ENCODE measurements at regions not wholly inside any gene's neighbourhood (a gene's known extent, or its start where the extent isn't known, plus 50 kb on each side); places are given as distances from the start of the nearest gene placed in this dataset.

DNA sequence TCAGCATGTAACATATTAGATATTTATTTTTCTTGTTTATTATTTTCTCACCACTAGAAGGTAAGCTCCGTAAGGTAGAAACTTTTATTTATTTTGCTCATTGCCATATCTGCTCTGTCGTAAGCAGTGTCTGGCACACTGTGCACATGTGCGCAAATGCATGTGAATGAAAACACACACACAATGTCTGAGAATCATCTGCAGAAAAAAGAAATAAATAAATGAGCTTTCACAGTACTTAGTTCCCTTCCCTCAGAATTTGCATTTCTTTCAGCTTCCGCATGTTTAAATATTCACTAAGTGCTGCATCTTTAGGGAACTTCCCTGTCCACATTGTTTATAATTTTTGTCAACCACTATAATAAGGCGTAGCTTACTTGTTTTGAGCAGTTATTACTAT is 963.0 kb upstream of the PABPC4L start:
- no peak for DNase-seq (ENCODE audit: low read depth)
- no peak overlapping the region for H3K4me3 ChIP-seq (ENCODE audit: low read depth, low read length)
- TF ChIP-seq, protein P1, sequence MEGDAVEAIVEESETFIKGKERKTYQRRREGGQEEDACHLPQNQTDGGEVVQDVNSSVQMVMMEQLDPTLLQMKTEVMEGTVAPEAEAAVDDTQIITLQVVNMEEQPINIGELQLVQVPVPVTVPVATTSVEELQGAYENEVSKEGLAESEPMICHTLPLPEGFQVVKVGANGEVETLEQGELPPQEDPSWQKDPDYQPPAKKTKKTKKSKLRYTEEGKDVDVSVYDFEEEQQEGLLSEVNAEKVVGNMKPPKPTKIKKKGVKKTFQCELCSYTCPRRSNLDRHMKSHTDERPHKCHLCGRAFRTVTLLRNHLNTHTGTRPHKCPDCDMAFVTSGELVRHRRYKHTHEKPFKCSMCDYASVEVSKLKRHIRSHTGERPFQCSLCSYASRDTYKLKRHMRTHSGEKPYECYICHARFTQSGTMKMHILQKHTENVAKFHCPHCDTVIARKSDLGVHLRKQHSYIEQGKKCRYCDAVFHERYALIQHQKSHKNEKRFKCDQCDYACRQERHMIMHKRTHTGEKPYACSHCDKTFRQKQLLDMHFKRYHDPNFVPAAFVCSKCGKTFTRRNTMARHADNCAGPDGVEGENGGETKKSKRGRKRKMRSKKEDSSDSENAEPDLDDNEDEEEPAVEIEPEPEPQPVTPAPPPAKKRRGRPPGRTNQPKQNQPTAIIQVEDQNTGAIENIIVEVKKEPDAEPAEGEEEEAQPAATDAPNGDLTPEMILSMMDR (IDR thresholded peaks at IDR 0.05; ENCODE audit: insufficient read depth, low read depth, low read length, missing control alignments): no peak

DNA sequence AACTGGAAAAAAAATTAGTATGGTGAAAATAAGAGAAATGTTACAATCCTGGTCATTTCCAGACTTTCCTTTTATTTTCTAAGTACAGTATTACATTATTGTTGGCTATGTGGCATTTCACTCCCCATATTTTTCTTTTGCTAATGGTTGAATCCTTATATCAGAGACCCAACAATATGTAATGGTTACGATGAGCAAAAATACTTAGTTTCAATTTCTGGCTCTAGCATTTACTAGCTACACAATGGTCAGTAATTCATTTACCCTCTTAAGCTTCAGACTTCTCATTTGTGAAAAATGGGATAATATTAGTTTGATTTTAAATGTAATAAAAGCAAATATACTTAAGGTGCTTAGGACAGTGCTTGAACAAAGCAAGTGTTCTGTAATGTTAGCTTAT is 942.9 kb upstream of the PABPC4L start:
- TF ChIP-seq, protein P1 (IDR thresholded peaks at IDR 0.05; ENCODE audit: insufficient read depth, low read depth, low read length, missing control alignments): no peak
- H3K4me3 ChIP-seq (ENCODE audit: low read depth, low read length): no peak overlapping the region
- DNase-seq (ENCODE audit: low read depth): no peak

DNA sequence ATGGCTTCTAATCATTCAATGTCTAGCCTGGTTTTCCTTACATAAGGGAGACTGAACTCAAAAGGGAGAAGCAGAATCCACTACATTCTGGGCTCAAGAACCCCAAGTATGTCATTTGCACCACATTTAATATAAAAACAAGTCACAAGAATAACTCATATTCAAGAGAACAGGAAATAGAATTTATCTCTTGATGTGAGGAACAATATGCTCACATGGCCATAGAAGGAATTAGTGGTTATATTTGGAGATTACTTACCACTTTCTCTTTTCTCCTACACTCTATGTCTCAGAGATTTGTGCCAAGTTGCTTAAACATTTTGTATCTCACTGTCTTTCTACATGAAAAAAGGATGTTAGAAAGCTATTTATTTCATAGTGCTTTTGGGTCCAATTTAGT is 922.6 kb upstream of the PABPC4L start:
- TF ChIP-seq, protein P1 (IDR thresholded peaks at IDR 0.05; ENCODE audit: insufficient read depth, low read depth, low read length, missing control alignments): no peak
- no peak overlapping the region for H3K4me3 ChIP-seq (ENCODE audit: low read depth, low read length)
- no peak for DNase-seq (ENCODE audit: low read depth)

DNA sequence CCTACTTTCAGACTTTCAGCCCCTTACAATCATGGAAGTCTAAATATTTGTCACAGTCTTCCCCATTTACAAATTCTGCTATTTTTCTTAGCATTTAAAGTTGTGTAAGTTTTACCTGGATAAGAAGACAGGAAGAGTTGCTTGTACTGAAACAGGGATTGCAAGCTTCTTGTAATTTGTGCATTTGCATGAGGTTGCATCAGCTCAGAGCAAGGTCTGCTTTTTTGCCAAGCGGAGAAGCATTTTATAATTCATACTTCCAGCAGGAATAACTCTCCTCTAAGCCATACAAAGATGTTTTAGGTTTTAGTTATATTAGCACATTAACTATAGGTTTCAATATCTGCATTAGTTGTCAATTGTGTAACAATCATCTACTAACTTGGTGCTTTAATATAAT is 922.0 kb upstream of the PABPC4L start:
- DNase-seq (ENCODE audit: low read depth): no peak
- H3K4me3 ChIP-seq (ENCODE audit: low read depth, low read length): no peak overlapping the region
- TF ChIP-seq, protein P1 (IDR thresholded peaks at IDR 0.05; ENCODE audit: insufficient read depth, low read depth, low read length, missing control alignments): no peak

DNA sequence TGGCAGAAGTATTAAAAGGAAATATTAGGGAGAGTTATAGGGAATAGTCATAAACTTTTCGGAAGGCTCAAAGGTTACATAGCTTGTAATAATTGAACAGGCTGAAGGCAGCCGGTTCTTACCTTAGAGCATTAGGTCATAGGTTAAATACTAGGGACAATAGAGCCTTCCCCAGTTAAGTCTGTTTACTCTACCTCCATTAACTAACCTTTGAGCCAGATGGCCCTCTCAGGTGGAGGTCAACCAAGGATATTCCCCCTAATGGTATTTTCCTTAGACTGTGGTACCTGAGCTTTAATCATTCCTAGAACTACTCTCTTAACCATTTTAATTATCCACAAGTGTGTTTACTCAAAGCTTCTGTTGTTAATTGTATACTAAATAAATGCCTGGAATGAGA is 920.9 kb upstream of the PABPC4L start:
- DNase-seq (ENCODE audit: low read depth): no peak
- H3K4me3 ChIP-seq (ENCODE audit: low read depth, low read length): no peak overlapping the region
- TF ChIP-seq, protein P1 (IDR thresholded peaks at IDR 0.05; ENCODE audit: insufficient read depth, low read depth, low read length, missing control alignments): no peak

DNA sequence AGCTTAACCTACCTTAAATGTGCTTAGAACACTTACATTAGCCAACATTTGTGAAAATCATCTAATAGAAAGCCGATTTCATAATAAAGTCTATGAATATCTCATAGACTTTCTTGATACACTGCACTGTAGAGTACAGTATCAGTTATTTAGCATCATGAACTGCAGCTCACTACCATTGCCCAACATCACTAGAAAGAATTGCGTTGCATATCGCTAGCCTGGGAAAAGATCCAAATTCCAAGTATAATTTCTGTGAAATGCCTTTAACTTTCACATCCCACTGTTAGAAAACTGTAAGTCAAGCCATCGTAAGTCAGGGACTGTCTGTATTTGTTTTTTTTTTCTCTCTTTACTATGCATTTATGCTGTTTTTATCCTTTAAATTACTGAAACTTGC is 918.6 kb upstream of the PABPC4L start:
- no peak overlapping the region for H3K4me3 ChIP-seq (ENCODE audit: low read depth, low read length)
- TF ChIP-seq, protein P1 (IDR thresholded peaks at IDR 0.05; ENCODE audit: insufficient read depth, low read depth, low read length, missing control alignments): no peak
- no peak for DNase-seq (ENCODE audit: low read depth)

DNA sequence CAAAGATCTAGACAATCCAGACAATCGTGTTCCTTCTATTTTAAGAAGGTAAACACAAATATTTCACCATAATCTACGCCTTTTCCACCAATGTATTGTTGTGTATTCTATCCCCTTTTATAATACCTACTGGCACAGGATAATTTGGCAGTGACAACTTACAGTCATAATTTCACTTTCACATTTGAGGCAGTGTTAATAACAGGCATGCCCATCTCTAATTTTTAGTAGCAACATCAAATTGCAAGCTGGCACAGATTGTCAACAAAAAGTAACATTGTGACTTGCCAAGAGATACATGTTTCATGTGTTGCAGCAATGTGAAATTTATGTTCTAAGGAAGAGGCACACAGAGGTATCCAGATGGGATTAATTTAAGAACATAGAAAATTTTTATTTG is 912.5 kb upstream of the PABPC4L start:
- no peak overlapping the region for H3K4me3 ChIP-seq (ENCODE audit: low read depth, low read length)
- TF ChIP-seq, protein P1 (IDR thresholded peaks at IDR 0.05; ENCODE audit: insufficient read depth, low read depth, low read length, missing control alignments): no peak
- DNase-seq (ENCODE audit: low read depth): no peak

All from GM12865 (cell line).